Breast epithelium (tissue), 4 donors: ENCODE measurements at regions not wholly inside any gene's neighbourhood (a gene's known extent, or its start where the extent isn't known, plus 50 kb on each side); places are given as distances from the start of the nearest gene placed in this dataset.

ENCODE experiments used
- DNase-seq, 2 donors: peaks; one replicate each; pipeline ENCODE4 v3.0.0-alpha.2; 2019; ENCODE audit warnings: low spot score in 2 of 2
- H3K27ac ChIP-seq, 2 donors: fragments of 200-600 bp; sonication (generic) in 1 of 2; one replicate each; pipeline ENCODE4 v1.5.1; 2016 to 2019; ENCODE audit warnings: mild to moderate bottlenecking in 1 of 2
- H3K27me3 ChIP-seq, 2 donors: fragments of 200-600 bp; sonication (generic) in 1 of 2; one replicate each; pipeline versions ENCODE4 v1.5.1 to v1.6.0; 2017 to 2019; ENCODE audit warnings: control low read depth in 1 of 2, mild to moderate bottlenecking in 1 of 2
- H3K36me3 ChIP-seq: fragments of 200-600 bp; one replicate; pipeline ENCODE4 v1.5.1; 2019
- H3K4me1 ChIP-seq, 2 donors: fragments of 200-600 bp; sonication (generic); one replicate each; pipeline ENCODE4 v1.5.1; 2016 to 2019; ENCODE audit warnings: control low read depth in 1 of 2
- H3K4me3 ChIP-seq, 3 donors: fragments of 200-600 bp; sonication (generic); 1 replicate in 2 of 3; 2 replicates in 1 of 3; pipeline ENCODE4 v1.5.1; 2016 to 2019; ENCODE audit warnings: mild to moderate bottlenecking in 3 of 3, moderate library complexity in 2 of 3
- H3K9me3 ChIP-seq, 2 donors: fragments of 200-600 bp; sonication (generic) in 1 of 2; one replicate each; pipeline ENCODE4 v1.5.1; 2016 to 2019; ENCODE audit warnings: control low read depth in 1 of 2
- CTCF ChIP-seq, 3 donors: fragments of 450-650 bp; IDR thresholded peaks; one replicate each; pipeline ENCODE4 v1.5.1; 2016 to 2017; ENCODE audit warnings: antibody characterized with exemption in 3 of 3, mild to moderate bottlenecking in 3 of 3, moderate library complexity in 3 of 3
- POLR2A ChIP-seq: fragments of 450-650 bp; IDR thresholded peaks from one replicate; pipeline ENCODE4 v1.6.1; 2016; ENCODE audit warnings: antibody characterized with exemption, mild to moderate bottlenecking, moderate library complexity
- POLR2AphosphoS5 ChIP-seq, 3 donors: sonication (generic); formaldehyde crosslinking; IDR thresholded peaks; one replicate each; pipeline ENCODE4 v1.6.1; 2017; ENCODE audit warnings: antibody characterized with exemption in 3 of 3
- intact Hi-C: fragments of 100-400 bp; cut with DNase I; formaldehyde crosslinking; loops from one replicate; pipeline ENCODE4 v1.15.1; 2023; ENCODE audit warnings: low total_unique reads

GRCh38 chr20:10137533-10137932 lies 81.1 kb upstream of the SNAP25 start:
- no peaks in the 10 kb centered on the region for H3K4me1 ChIP-seq

GRCh38 chr20:10157549-10157948 lies 61.1 kb upstream of the SNAP25 start:
- DNase-seq = no peak
- Histone ChIP-seq H3K4me1 (no peaks in the 10 kb centered on the region), H3K36me3 (no peaks in the 10 kb centered on the region), H3K27me3 (no peaks in the 10 kb centered on the region), H3K9me3 (no peaks in the 10 kb centered on the region), H3K4me3 (no peak overlapping the region), H3K27ac (no peak overlapping the region)
- TF ChIP-seq POLR2AphosphoS5 (IDR thresholded peaks at IDR 0.05) = no peak
- no peak for TF ChIP-seq POLR2A
- TF ChIP-seq CTCF (IDR thresholded peaks at IDR 0.05) = no peak
- intact Hi-C loops = no loop called here

More at GRCh38 chr20:10137533-10137932, 81.1 kb upstream of the SNAP25 start:
- intact Hi-C loops = no loop called here
- H3K36me3 ChIP-seq = no peaks in the 10 kb centered on the region
- TF ChIP-seq POLR2AphosphoS5 (IDR thresholded peaks at IDR 0.05) (no peak), CTCF (IDR thresholded peaks at IDR 0.05) (no peak), POLR2A (no peak)
- H3K9me3 ChIP-seq = no peaks in the 10 kb centered on the region
- DNase-seq = no peak
- H3K4me3 ChIP-seq = no peak overlapping the region
- no peak overlapping the region for H3K27ac ChIP-seq
- no peaks in the 10 kb centered on the region for H3K27me3 ChIP-seq

GRCh38 chr20:10167040-10167439 lies 51.6 kb upstream of the SNAP25 start:
- Histone ChIP-seq H3K4me1 (no peaks in the 10 kb centered on the region), H3K4me3 (no peak overlapping the region), H3K27me3 (no peaks in the 10 kb centered on the region), H3K36me3 (no peaks in the 10 kb centered on the region), H3K27ac (no peak overlapping the region), H3K9me3 (peaks cover 0 to 3% of the 10 kb centered on the region in 2 donors)
- no peak for DNase-seq
- no peak for TF ChIP-seq CTCF (IDR thresholded peaks at IDR 0.05)
- no peak for TF ChIP-seq POLR2AphosphoS5 (IDR thresholded peaks at IDR 0.05)
- TF ChIP-seq POLR2A = no peak
- intact Hi-C loops = no loop called here

GRCh38 chr20:10167594-10167993 lies 51.0 kb upstream of the SNAP25 start:
- Histone ChIP-seq H3K9me3 (peaks cover 0 to 3% of the 10 kb centered on the region in 2 donors), H3K27ac (no peak overlapping the region), H3K27me3 (no peaks in the 10 kb centered on the region), H3K36me3 (no peaks in the 10 kb centered on the region), H3K4me1 (no peaks in the 10 kb centered on the region), H3K4me3 (no peak overlapping the region)
- no peak for TF ChIP-seq CTCF (IDR thresholded peaks at IDR 0.05)
- TF ChIP-seq POLR2A = no peak
- TF ChIP-seq POLR2AphosphoS5 (IDR thresholded peaks at IDR 0.05) = no peak
- intact Hi-C loops = no loop called here
- DNase-seq = no peak
